HFFc6 (cell line): ENCODE measurements at regions not wholly inside any gene's neighbourhood (a gene's known extent, or its start where the extent isn't known, plus 50 kb on each side); places are given as distances from the start of the nearest gene placed in this dataset.

ENCODE experiments used
- DNase-seq: peaks from one replicate; pipeline ENCODE4 v3.0.0-alpha.2; 2018
- H3K27ac Mint-ChIP-seq: 2 replicates; pipeline ENCODE4 v1.8.0; 2020; ENCODE audit warnings: mild to moderate bottlenecking, mixed read lengths
- H3K27me3 Mint-ChIP-seq: 2 replicates; pipeline ENCODE4 v1.8.0; 2021; ENCODE audit warnings: mild to moderate bottlenecking, moderate library complexity, mixed read lengths; ENCODE audit not compliant: insufficient read depth
- H3K36me3 Mint-ChIP-seq: 2 replicates; pipeline ENCODE4 v1.8.0; 2021; ENCODE audit warnings: low read depth, mixed read lengths
- H3K4me1 Mint-ChIP-seq: 2 replicates; pipeline ENCODE4 v1.8.0; 2020; ENCODE audit warnings: low read depth, mixed read lengths
- H3K4me3 Mint-ChIP-seq: 2 replicates; pipeline ENCODE4 v1.8.0; 2020; ENCODE audit warnings: mild to moderate bottlenecking, moderate library complexity, mixed read lengths
- H3K9me3 Mint-ChIP-seq: 2 replicates; pipeline ENCODE4 v1.8.0; 2020; ENCODE audit warnings: mild to moderate bottlenecking, mixed read lengths
- TF ChIP-seq, protein P1 (sequence below): fragments of 200-600 bp; sonication (generic); IDR thresholded peaks from 2 replicates; pipeline ENCODE4 v1.5.0; 2021; ENCODE audit warnings: antibody characterized with exemption, mild to moderate bottlenecking

DNA sequence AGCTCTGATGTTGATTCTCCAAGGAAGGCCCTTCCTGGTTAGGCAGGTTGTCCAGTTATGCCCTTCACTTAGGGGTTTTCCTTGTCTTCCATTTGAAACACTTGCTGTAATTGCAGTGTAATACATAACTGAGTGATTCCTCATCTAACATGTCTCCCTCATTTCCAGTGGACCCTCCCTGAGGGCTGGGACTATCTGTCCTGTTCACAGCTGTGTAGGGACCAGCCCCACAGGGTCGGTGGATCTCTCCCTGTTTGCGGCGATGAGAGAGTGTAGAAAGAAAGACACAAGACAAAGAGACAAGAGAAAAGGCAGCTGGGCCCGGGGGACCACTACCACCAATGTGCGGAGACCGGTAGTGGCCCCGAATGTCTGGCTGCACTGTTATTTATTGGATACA, 135.9 kb upstream of the EEPD1 start:
- TF ChIP-seq, protein P1, sequence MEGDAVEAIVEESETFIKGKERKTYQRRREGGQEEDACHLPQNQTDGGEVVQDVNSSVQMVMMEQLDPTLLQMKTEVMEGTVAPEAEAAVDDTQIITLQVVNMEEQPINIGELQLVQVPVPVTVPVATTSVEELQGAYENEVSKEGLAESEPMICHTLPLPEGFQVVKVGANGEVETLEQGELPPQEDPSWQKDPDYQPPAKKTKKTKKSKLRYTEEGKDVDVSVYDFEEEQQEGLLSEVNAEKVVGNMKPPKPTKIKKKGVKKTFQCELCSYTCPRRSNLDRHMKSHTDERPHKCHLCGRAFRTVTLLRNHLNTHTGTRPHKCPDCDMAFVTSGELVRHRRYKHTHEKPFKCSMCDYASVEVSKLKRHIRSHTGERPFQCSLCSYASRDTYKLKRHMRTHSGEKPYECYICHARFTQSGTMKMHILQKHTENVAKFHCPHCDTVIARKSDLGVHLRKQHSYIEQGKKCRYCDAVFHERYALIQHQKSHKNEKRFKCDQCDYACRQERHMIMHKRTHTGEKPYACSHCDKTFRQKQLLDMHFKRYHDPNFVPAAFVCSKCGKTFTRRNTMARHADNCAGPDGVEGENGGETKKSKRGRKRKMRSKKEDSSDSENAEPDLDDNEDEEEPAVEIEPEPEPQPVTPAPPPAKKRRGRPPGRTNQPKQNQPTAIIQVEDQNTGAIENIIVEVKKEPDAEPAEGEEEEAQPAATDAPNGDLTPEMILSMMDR, result no peak
- no peak for DNase-seq
- H3K4me1 Mint-ChIP-seq, result peaks cover 12% of the 10 kb centered on the region
- peaks cover 3% of the 10 kb centered on the region for H3K27me3 Mint-ChIP-seq
- no peak overlapping the region for H3K4me3 Mint-ChIP-seq
- no peak overlapping the region for H3K27ac Mint-ChIP-seq
- H3K36me3 Mint-ChIP-seq, result no peaks in the 10 kb centered on the region
- H3K9me3 Mint-ChIP-seq, result no peaks in the 10 kb centered on the region

DNA sequence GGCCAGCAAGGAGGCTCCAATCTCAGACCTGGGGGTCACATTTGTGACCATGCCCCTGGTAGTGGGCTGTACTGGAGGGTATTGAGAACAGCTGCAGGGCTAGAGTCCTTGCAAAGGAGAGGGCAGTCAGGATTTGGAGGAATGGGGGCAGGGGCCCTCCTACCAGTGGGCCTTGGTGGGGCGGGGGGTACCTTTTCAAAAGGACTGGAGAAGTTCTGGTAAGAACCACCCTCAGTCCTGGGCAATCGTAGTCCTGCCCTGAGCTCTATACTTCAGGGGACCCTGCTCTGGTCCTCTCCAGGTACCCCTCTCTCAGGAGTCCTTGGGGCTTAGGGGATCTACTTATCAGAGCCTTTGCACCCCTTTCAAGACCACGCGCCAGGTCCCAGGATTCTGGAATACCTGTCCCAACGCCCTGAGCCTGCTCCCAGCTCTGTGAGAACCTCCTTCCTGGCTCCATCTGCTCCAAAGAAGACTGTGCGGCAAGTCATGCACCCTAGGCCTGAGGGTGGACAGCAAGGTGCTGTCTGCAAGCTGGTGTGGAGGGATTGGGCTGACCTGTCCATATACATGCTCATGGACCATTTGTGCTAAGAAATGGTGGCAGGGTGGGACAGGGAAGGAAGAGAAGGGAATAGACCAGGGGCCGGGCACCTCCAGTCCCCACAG, 134.1 kb upstream of the EEPD1 start:
- H3K27ac Mint-ChIP-seq, result no peak overlapping the region

DNA sequence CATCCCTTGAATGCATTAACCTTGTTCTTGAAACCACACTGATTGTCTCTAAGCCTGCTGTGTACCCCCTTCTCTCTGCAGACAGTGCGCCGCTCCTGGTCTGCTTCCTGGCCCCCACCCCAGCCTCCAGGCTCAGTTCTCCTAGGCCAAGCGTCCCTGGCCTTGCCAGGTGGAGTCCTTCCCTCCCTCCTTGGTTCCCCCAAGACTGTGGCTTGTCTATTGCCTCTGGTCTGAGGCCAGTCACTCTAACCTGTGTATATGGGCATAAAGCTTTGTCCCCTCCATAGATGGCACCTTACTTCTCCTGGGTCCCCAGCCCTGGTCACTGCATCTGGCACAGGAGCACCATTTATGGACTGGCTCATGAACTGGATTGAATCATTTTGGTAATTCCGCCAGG, 133.5 kb upstream of the EEPD1 start:
- no peaks in the 10 kb centered on the region for H3K9me3 Mint-ChIP-seq
- peaks cover 5% of the 10 kb centered on the region for H3K27me3 Mint-ChIP-seq
- H3K4me1 Mint-ChIP-seq, result peaks cover 12% of the 10 kb centered on the region
- DNase-seq, result no peak
- H3K4me3 Mint-ChIP-seq, result no peak overlapping the region
- H3K36me3 Mint-ChIP-seq, result no peaks in the 10 kb centered on the region
- H3K27ac Mint-ChIP-seq, result no peak overlapping the region
- TF ChIP-seq, protein P1, result no peak

More for the DNA sequence above, 134.1 kb upstream of the EEPD1 start:
- Mint-ChIP-seq H3K36me3 (no peaks in the 10 kb centered on the region), H3K4me3 (no peak overlapping the region), H3K27me3 (peaks cover 3% of the 10 kb centered on the region), H3K9me3 (no peaks in the 10 kb centered on the region), H3K4me1 (peaks cover 12% of the 10 kb centered on the region)
- DNase-seq, result no peak
- TF ChIP-seq, protein P1, result no peak

DNA sequence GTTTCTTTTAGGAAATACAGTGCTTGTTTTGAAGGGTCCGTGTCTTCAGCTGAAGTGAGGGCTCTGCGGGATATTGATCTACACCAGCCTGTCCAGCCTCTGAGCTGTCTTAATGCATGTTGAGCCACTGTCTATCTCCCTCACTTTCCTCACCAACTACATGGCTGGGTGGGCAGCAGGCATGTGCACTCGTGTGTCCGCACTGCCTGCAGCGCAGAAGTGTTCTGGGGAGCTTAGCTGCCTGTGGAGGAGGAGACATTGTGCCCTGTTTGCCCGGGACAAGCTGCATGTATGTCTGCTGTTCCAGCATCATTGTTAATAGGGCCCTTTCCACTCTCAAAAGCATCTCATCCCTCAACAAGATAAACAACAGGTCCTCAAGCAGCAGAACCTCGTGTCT, 133.1 kb upstream of the EEPD1 start:
- Mint-ChIP-seq H3K9me3 (no peaks in the 10 kb centered on the region), H3K27me3 (peaks cover 5% of the 10 kb centered on the region), H3K4me3 (no peak overlapping the region), H3K4me1 (peaks cover 12% of the 10 kb centered on the region), H3K27ac (no peak overlapping the region), H3K36me3 (no peaks in the 10 kb centered on the region)
- DNase-seq, result no peak
- TF ChIP-seq, protein P1, result no peak

DNA sequence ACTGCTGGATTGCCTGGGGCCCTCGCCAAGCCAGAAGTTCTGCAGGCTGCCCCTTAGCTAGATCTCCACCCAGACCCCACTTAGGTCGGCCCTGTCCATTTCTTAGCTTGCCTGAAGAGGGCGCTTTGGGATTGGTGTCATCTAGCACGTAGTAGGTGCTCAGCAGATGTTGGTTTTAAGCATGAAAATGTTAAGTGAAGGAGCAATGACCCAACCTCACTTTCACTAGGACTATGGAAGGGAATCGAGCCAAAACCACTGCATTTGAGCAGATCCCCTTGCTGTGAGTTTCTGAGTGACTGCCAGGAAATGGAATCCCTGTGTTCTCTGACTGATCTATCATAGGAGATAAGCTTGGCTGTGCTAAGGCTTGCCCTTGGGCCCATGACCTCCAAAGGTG, 131.7 kb upstream of the EEPD1 start:
- H3K4me1 Mint-ChIP-seq, result no peaks in the 10 kb centered on the region; the same call in 1 of the 2 replicates
- DNase-seq, result no peak
- H3K9me3 Mint-ChIP-seq, result no peaks in the 10 kb centered on the region
- no peaks in the 10 kb centered on the region for H3K36me3 Mint-ChIP-seq
- no peak overlapping the region for H3K27ac Mint-ChIP-seq
- H3K27me3 Mint-ChIP-seq, result peaks cover 10% of the 10 kb centered on the region
- TF ChIP-seq, protein P1, result peak; percentile 69
- no peak overlapping the region for H3K4me3 Mint-ChIP-seq
